GM18868 (cell line): ENCODE measurements at regions not wholly inside any gene's neighbourhood (a gene's known extent, or its start where the extent isn't known, plus 50 kb on each side); places are given as distances from the start of the nearest gene placed in this dataset.

Source experiments
- ATAC-seq: cut with Tn5 transposase; IDR thresholded peaks from one replicate; pipeline ENCODE4 v1.9.1; 2021; ENCODE audit warnings: mild to moderate bottlenecking, moderate library complexity; ENCODE audit not compliant: unreplicated experiment

GRCh38 chr17:65446043-65446442, 115.4 kb downstream of the AXIN2 start:
- ATAC-seq = no peak

GRCh38 chr17:65444049-65444448, 117.4 kb downstream of the AXIN2 start:
- no peak for ATAC-seq

- ATAC-seq = no peak
Measured at GRCh38 chr17:65442691-65443090, 118.8 kb downstream of the AXIN2 start.

- no peak for ATAC-seq
Measured at GRCh38 chr17:65442250-65442649, 119.2 kb downstream of the AXIN2 start.

GRCh38 chr17:65441053-65441605, 120.3 kb downstream of the AXIN2 start:
- no peak for ATAC-seq

GRCh38 chr17:65438708-65439294, 122.6 kb downstream of the AXIN2 start:
- ATAC-seq = no peak

- ATAC-seq = no peak
Measured at GRCh38 chr17:65438173-65438572, 123.3 kb downstream of the AXIN2 start.

GRCh38 chr17:65436871-65437270, 124.6 kb downstream of the AXIN2 start:
- ATAC-seq = no peak

- ATAC-seq = no peak
Measured at GRCh38 chr17:65434878-65435277, 126.6 kb downstream of the AXIN2 start.

GRCh38 chr17:65434251-65434650, 127.2 kb downstream of the AXIN2 start:
- no peak for ATAC-seq

- no peak for ATAC-seq
Measured at GRCh38 chr17:65433592-65433991, 127.9 kb downstream of the AXIN2 start.

GRCh38 chr17:65433157-65433556, 128.3 kb downstream of the AXIN2 start:
- no peak for ATAC-seq

GRCh38 chr17:65431116-65431515, 130.3 kb downstream of the AXIN2 start:
- no peak for ATAC-seq

- ATAC-seq = no peak
Measured at GRCh38 chr17:65430209-65430833, 131.1 kb downstream of the AXIN2 start.

- ATAC-seq = no peak
Measured at GRCh38 chr17:65423346-65424140, 137.9 kb downstream of the AXIN2 start.

GRCh38 chr17:65418622-65419021, 142.8 kb downstream of the AXIN2 start:
- ATAC-seq = no peak

- ATAC-seq = no peak
Measured at GRCh38 chr17:65417406-65418221, 143.8 kb downstream of the AXIN2 start.

- ATAC-seq = no peak
Measured at GRCh38 chr17:65415991-65416390, 145.5 kb downstream of the AXIN2 start.

- ATAC-seq = no peak
Measured at GRCh38 chr17:65413390-65413789, 148.1 kb downstream of the AXIN2 start.

GRCh38 chr17:65409381-65409780, 152.1 kb downstream of the AXIN2 start:
- ATAC-seq = no peak

- ATAC-seq = no peak
Measured at GRCh38 chr17:65408050-65408449, 153.4 kb downstream of the AXIN2 start.
